ENCODE measurements at regions not wholly inside any gene's neighbourhood (a gene's known extent, or its start where the extent isn't known, plus 50 kb on each side); places are given as distances from the start of the nearest gene placed in this dataset.

DNA sequence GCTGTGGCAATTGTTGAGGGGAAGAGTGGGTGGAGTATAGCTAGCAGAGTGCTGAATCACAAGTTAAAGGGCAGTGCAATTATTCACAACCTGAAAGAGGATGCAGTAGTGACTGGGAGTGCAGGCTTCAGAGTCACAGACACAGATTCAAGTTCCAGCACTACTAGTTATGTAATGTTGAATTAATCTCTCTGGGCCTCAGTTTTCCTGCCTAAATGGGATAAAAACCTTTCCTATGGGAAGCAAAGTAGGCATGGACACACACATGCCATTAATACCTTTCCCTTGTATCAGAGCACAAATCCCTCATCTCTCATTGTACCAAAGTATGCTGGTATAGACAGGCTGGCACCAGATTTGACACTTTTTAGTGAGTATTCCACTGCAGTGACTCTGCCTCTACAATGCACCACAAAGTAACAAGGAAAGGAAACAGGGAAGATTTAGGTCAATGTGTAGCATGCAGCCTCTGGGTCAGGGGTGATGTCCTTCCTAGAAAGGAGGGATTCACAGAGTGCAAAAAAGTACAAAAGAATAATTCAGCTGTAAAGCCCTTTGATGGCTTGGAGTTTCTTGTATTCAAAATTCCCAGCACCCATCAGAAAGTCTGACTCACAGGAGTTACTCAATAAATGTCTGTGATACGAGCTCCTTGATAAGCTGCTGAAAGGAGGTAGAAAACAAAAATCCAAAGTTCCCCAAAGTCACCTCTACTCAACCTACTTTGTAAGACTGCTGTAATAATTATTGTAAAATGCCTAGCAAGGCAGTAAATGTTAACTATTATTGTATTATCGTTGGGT, 507.5 kb upstream of the TGFBR2 start:
- TF ChIP-seq, protein P1, sequence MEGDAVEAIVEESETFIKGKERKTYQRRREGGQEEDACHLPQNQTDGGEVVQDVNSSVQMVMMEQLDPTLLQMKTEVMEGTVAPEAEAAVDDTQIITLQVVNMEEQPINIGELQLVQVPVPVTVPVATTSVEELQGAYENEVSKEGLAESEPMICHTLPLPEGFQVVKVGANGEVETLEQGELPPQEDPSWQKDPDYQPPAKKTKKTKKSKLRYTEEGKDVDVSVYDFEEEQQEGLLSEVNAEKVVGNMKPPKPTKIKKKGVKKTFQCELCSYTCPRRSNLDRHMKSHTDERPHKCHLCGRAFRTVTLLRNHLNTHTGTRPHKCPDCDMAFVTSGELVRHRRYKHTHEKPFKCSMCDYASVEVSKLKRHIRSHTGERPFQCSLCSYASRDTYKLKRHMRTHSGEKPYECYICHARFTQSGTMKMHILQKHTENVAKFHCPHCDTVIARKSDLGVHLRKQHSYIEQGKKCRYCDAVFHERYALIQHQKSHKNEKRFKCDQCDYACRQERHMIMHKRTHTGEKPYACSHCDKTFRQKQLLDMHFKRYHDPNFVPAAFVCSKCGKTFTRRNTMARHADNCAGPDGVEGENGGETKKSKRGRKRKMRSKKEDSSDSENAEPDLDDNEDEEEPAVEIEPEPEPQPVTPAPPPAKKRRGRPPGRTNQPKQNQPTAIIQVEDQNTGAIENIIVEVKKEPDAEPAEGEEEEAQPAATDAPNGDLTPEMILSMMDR (IDR thresholded peaks at IDR 0.05), result no peak
- no peak for TF ChIP-seq ZFX (IDR thresholded peaks at IDR 0.05; ENCODE audit: borderline replicate concordance)

Data from 22Rv1 (cell line).